Mammary epithelial cell (primary cell): ENCODE measurements at regions not wholly inside any gene's neighbourhood (a gene's known extent, or its start where the extent isn't known, plus 50 kb on each side); places are given as distances from the start of the nearest gene placed in this dataset.

ENCODE experiments used
- CTCF ChIP-seq, 2 donors: IDR thresholded peaks in 1 of 2; conservative IDR thresholded peaks in 1 of 2; 2 replicates each; pipeline ENCODE4 v1.5.1; 2011 to 2012; ENCODE audit warnings: inconsistent platforms in 2 of 2, low read length in 2 of 2, mild to moderate bottlenecking in 2 of 2, control low read depth in 1 of 2, low read depth in 1 of 2; ENCODE audit not compliant: insufficient read depth in 1 of 2; ENCODE audit errors: extremely low read depth in 1 of 2
- EZH2 ChIP-seq: IDR thresholded peaks from 2 replicates; pipeline ENCODE4 v1.6.1; 2012; ENCODE audit warnings: low read length, inconsistent platforms, borderline replicate concordance

- TF ChIP-seq CTCF (conservative IDR thresholded peaks at IDR 0.05 in 1 of 2, IDR thresholded peaks at IDR 0.05 in 1 of 2; ENCODE audit: extremely low read depth in 1 of 2, insufficient read depth in 1 of 2, low read depth in 1 of 2, low read length in 2 of 2) (no peak), EZH2 (no peak)
These were observed 89.1 kb downstream of the DHCR7 start for GRCh38 chr11:71358963-71359567.
